GM12892 (cell line): ENCODE measurements at regions not wholly inside any gene's neighbourhood (a gene's known extent, or its start where the extent isn't known, plus 50 kb on each side); places are given as distances from the start of the nearest gene placed in this dataset.

ENCODE experiments used
- DNase-seq: peaks from one replicate; pipeline ENCODE4 v3.0.0; 2011; ENCODE audit not compliant: insufficient read length
- FAIRE-seq: peaks from 2 replicates; lab custom pipeline; 2011; peaks lifted over from hg19 to GRCh38; lab: Jason Lieb, UNC
- POLR2A ChIP-seq: IDR thresholded peaks from 2 replicates; pipeline ENCODE4 v1.6.1; 2011; ENCODE audit warnings: low read depth, low read length, control low read depth
- POLR2AphosphoS5 ChIP-seq: IDR thresholded peaks from 2 replicates; pipeline ENCODE4 v1.6.1; 2011; ENCODE audit warnings: low read depth, low read length, control low read depth
- TAF1 ChIP-seq: IDR thresholded peaks from 2 replicates; pipeline ENCODE4 v1.6.1; 2011; ENCODE audit warnings: low read depth, mild to moderate bottlenecking, control low read depth, low read length, borderline replicate concordance

DNA sequence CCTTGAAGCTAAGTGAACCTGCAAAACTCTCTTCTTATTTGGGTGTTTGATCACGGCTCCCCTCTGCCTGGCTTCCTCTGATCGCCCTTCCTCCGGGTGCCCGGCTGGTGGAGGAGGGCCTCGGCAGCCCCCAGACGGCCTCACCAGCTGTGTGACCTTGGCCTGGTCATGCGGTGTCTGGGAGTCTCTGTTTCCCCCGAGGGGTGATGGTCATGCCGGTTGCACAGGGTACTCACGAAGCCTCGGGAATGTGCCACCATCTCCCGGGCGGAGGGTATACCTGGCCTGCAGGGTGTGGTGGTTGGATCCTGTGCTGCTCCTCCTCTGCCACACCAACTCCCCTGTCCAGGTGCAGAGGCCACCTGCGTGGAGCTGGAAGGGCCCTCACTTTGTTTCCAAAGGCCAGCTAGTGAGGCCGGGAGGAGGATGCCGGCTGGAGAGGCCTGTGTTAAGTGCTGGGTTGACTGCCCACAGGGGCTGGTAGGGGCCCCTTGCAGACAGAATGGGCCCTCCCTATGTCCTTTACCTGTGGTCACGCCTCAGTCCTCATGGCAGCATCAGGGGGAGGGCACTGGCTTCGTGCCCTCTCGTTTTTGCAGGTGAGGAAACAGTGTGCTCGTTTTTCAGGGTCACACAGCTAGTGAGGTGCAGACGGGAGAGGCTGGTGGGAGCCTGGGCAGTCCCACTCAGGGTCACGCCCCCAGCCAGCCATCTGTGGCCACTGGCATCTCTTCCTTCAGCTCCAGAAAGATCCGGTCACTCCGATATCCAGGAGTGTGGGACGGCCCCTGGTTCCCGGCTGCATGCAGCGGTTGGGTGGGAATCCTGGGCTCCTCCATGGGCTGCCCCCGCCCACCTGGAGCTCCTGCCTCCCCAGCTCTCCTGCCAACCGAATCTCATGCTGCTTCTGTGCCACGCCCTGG is 148.5 kb upstream of the GSE1 start:
- DNase-seq (no peak), FAIRE-seq (no peak)
- no peak for TF ChIP-seq POLR2AphosphoS5
- TF ChIP-seq TAF1, result no peak
- TF ChIP-seq POLR2A, result no peak

DNA sequence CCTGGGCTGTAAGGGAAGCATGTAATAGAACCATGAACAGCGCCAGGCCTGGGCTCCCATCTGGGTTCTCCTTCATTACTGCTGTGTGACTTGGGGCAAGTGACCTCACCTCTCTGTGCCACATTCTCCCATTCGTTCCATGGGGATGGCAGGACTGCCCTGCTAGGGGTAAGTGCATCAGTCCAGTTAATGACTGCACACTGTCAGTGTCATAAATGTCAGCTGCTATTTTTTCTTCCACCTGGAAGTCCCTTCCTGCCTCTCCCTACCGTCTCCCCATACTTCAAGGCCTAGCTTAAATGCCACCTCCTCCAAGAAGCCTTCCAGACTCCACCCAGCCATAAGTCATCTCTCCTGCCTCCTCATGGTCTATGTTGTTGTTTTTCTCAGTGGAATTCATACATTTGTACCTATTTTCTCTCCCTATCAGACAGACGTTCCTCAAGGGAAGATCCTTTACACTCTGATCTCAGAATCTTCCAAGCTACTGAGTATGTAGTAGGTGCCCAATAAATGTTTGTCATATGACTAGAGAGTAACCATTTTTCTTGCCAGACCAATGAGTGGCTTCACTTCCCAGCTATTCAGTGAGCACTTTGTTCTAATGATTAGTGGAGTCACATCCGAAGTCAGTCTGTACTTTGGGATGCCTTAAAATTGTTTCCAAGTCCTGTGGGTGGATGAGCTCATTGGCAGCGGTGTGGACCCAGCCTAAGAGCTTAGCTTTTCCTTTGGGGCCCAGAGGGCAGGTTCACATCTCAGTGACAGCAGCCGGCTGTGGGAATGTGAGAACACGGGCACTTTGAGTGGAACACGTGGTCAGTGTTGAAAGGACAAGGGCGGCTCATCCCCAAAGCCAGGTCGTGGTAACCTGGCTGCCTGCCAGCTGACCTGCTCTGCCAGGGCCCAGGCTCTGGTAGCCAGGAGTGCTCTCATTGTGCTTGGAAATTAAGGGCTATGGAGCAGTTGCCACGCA is 147.5 kb upstream of the GSE1 start:
- no peak for FAIRE-seq
- no peak for DNase-seq
- TF ChIP-seq TAF1 (no peak), POLR2AphosphoS5 (no peak), POLR2A (no peak)

- no peak for TF ChIP-seq POLR2AphosphoS5
- TF ChIP-seq TAF1, result no peak
- no peak for TF ChIP-seq POLR2A
- DNase-seq, result no peak
- FAIRE-seq, result no peak
Observed at GRCh38 chr16:85466304-85466700, 146.8 kb upstream of the GSE1 start.

- no peak for FAIRE-seq
- DNase-seq, result no peak
- TF ChIP-seq POLR2AphosphoS5 (no peak), TAF1 (no peak), POLR2A (no peak)
Observed at GRCh38 chr16:85466989-85467388, 146.1 kb upstream of the GSE1 start.

DNA sequence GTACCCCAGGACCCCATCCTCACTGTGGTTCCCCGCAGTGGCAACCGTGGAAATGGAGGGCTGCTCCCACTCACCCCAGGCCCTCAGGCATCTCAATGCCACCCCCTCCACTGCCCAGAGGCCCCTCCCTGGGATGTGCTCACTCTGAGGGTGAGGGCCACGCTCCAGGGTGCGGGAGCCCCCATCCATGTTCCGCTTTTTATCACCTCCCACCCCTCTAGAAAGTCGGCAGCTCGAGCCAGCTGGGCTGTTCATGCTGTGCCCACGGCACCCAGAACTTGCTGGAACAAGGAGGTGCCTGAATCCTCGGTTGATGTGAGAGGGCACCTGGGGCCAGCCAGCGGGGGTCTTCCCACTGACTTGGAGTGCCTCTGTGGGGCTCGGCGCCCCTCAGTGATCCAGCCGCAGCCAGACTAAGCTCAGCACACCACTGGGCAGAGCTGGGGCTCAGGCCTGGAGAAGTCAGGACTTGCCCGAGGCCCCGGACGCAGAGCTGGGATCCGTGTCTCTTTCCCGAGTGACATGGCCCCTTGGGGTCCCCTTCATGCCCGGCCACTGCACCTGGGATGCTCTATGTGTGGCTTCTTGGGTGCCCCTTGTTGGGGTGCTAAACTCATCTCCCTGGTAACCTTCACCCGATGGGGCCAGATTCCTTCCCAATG is 143.1 kb upstream of the GSE1 start:
- TF ChIP-seq POLR2AphosphoS5 (no peak), TAF1 (no peak), POLR2A (no peak)
- no peak for FAIRE-seq
- no peak for DNase-seq

GRCh38 chr16:85470873-85471272 is 142.2 kb upstream of the GSE1 start:
- no peak for TF ChIP-seq POLR2A
- TF ChIP-seq TAF1, result no peak
- TF ChIP-seq POLR2AphosphoS5, result no peak
- DNase-seq (no peak), FAIRE-seq (no peak)

GRCh38 chr16:85471469-85472431 is 141.4 kb upstream of the GSE1 start:
- DNase-seq, result no peak
- no peak for FAIRE-seq
- TF ChIP-seq POLR2A, result no peak
- no peak for TF ChIP-seq POLR2AphosphoS5
- TF ChIP-seq TAF1, result no peak

DNA sequence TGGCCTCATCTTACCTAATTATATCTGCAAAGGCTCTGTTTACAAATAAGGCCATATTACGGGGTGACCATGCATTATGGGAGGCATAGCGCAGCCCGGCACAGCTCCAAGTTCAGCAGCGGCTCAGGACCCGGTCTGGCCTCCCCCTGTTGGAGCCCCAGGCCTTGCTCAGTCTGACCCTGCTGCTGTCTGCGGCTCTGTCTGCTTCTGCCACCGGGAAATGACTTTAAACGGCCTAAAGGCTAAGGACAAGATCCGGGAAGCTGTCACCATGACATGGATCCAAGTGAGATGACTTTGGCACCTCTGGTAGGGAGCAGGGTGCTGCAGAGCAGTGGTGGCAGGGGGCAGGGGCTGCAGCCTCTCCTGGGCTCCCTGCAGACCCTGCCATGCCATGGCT is 140.6 kb upstream of the GSE1 start:
- TF ChIP-seq POLR2AphosphoS5, result no peak
- TF ChIP-seq POLR2A, result no peak
- no peak for TF ChIP-seq TAF1
- DNase-seq, result no peak
- no peak for FAIRE-seq

DNA sequence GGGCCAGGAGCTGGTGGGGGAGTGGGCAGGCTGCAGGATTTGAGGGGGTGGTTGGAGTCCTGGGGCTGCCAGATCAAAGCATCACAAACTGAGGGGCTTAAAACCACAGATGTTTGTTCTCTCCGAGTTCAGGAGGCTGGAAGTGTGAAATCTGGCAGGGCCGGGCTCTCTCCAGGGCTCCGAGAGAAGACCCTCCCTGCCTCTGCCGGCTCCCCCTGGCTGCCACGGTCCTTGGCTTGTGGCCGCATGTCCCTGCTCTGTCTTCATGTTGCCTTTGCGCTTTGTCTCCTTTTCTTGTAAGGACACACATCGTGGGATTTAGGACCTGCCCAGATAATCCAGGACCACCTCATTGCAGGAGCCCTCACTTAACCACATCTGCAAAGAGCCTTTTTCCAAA is 139.8 kb upstream of the GSE1 start:
- DNase-seq (no peak), FAIRE-seq (no peak)
- no peak for TF ChIP-seq POLR2AphosphoS5
- no peak for TF ChIP-seq TAF1
- no peak for TF ChIP-seq POLR2A

GRCh38 chr16:85473909-85474620 is 139.1 kb upstream of the GSE1 start:
- DNase-seq (no peak), FAIRE-seq (no peak)

More at GRCh38 chr16:85473909-85474620, 139.1 kb upstream of the GSE1 start:
- TF ChIP-seq POLR2A (no peak), TAF1 (no peak), POLR2AphosphoS5 (no peak)
